K562 (cell line): ENCODE measurements at regions not wholly inside any gene's neighbourhood (a gene's known extent, or its start where the extent isn't known, plus 50 kb on each side); places are given as distances from the start of the nearest gene placed in this dataset.

Experiments
- ATAC-seq: fragments of 200-7000 bp; cut with Tn5 transposase; 3 replicates; pipeline ENCODE4 v1.9.1; 2020; ENCODE audit warnings: moderate library complexity
- BruUV-seq: library from RNA; stranded (reverse); fragments of 400-500 nt; replicated peaks from 2 replicates; lab custom pipeline; 2021; lab: Mats Ljungman, UMichigan
- CTCF ChIA-PET: fragments of 300-600 bp; formaldehyde crosslinking; extraction: SDS; loops from one replicate; lab custom pipeline; 2021; ENCODE audit warnings: low intra/inter-chr PET ratio; lab: Yijun Ruan, JAX
- POLR2A ChIA-PET: fragments of 300-600, 350-650 bp; sonication (Branson Sonifier 250); formaldehyde crosslinking; extraction: SDS; loops from one replicate; lab custom pipeline; 2021; ENCODE audit warnings: antibody characterized with exemption, inconsistent platforms; lab: Yijun Ruan, JAX
- DNase-seq, 4 experiments: peaks; one replicate each; pipeline versions ENCODE4 v3.0.0 to v3.0.0-alpha.2; 2011 to 2018; ENCODE audit warnings: low spot score in 3 of 4, mixed read lengths in 3 of 4; ENCODE audit errors: extremely low read depth in 1 of 4
- FAIRE-seq: peaks from 2 replicates; lab custom pipeline; 2011; peaks lifted over from hg19 to GRCh38; lab: Jason Lieb, UNC
- H2AFZ ChIP-seq: 2 replicates; pipeline ENCODE4 v1.6.0; 2011; ENCODE audit warnings: low read depth, low read length, control low read depth, inconsistent platforms
- H3K27ac ChIP-seq: fragments of 200-600 bp; 3 replicates; pipeline ENCODE4 v1.8.0; 2011; ENCODE audit warnings: low read depth, mild to moderate bottlenecking, control low read depth, inconsistent platforms, low read length, moderate library complexity, mixed read lengths; ENCODE audit errors: extremely low read depth
- H3K27me3 ChIP-seq, 2 experiments: fragments of 300-600 bp in 1 of 2; 2 replicates in 1 of 2; 3 replicates in 1 of 2; pipeline versions ENCODE4 v1.6.0 to v1.8.0; 2011; ENCODE audit warnings: inconsistent platforms in 2 of 2, low read length in 2 of 2, mild to moderate bottlenecking in 1 of 2, mixed read lengths in 1 of 2, moderate library complexity in 1 of 2; ENCODE audit not compliant: control insufficient read depth in 2 of 2, insufficient read depth in 2 of 2
- H3K36me3 ChIP-seq: fragments of 300-600 bp; 3 replicates; pipeline ENCODE4 v1.8.0; 2011; ENCODE audit warnings: mild to moderate bottlenecking, low read length, inconsistent platforms; ENCODE audit not compliant: control insufficient read depth, insufficient read depth
- H3K4me1 ChIP-seq, 2 experiments: fragments of 200-600 bp in 1 of 2; replicated peaks in 1 of 2; 2 replicates in 1 of 2; 3 replicates in 1 of 2; pipeline versions ENCODE4 v1.5.1 to v1.8.0; 2011; ENCODE audit warnings: inconsistent platforms in 2 of 2, low read length in 2 of 2, mild to moderate bottlenecking in 1 of 2, mixed read lengths in 1 of 2, moderate library complexity in 1 of 2; ENCODE audit not compliant: control insufficient read depth in 2 of 2, insufficient read depth in 2 of 2
- H3K4me2 ChIP-seq: 2 replicates; pipeline ENCODE4 v1.6.1; 2011; ENCODE audit warnings: low read length, control low read depth, inconsistent platforms, mixed read lengths; ENCODE audit not compliant: insufficient read depth
- H3K4me3 ChIP-seq: fragments of 200-600 bp; sonication (generic), shearing (Covaris generic); 2 replicates; pipeline ENCODE4 v1.5.1; 2016; ENCODE audit warnings: control low read depth, inconsistent platforms
- H3K79me2 ChIP-seq: fragments of 200-600 bp; 3 replicates; pipeline ENCODE4 v1.8.0; 2011; ENCODE audit warnings: low read length, inconsistent platforms; ENCODE audit not compliant: control insufficient read depth, insufficient read depth
- H3K9ac ChIP-seq, 2 experiments: 2 replicates each; pipeline versions ENCODE4 v1.6.0 to v1.6.1; 2011; ENCODE audit warnings: low read depth in 2 of 2, low read length in 2 of 2, control low read depth in 1 of 2, inconsistent platforms in 1 of 2, mild to moderate bottlenecking in 1 of 2, mixed read lengths in 1 of 2; ENCODE audit not compliant: insufficient read depth in 1 of 2
- H3K9me1 ChIP-seq: one replicate; pipeline ENCODE4 v1.6.0; 2011; ENCODE audit warnings: inconsistent platforms, mild to moderate bottlenecking, low read length, moderate library complexity; ENCODE audit not compliant: control insufficient read depth, insufficient read depth
- H3K9me3 ChIP-seq: replicated peaks from 2 replicates; pipeline ENCODE4 v1.5.1; 2011; ENCODE audit warnings: low read depth, low read length, inconsistent platforms; ENCODE audit not compliant: control insufficient read depth, insufficient read depth
- H4K20me1 ChIP-seq: replicated peaks from 2 replicates; pipeline ENCODE4 v1.6.1; 2011; ENCODE audit warnings: low read length, inconsistent platforms, mixed read lengths; ENCODE audit not compliant: control insufficient read depth, insufficient read depth
- ARHGAP35 ChIP-seq: fragments of 450-650 bp; IDR thresholded peaks from 2 replicates; pipeline ENCODE4 v1.6.1; 2018; ENCODE audit not compliant: partially characterized antibody
- CCNT2 ChIP-seq: IDR thresholded peaks from 2 replicates; pipeline ENCODE4 v1.6.1; 2011; ENCODE audit warnings: borderline replicate concordance, low read depth, mild to moderate bottlenecking, moderate library complexity, mixed read lengths, low read length; ENCODE audit not compliant: insufficient read length; ENCODE audit errors: extremely low read depth
- KLF1 ChIP-seq: fragments of 450-650 bp; IDR thresholded peaks from 2 replicates; pipeline ENCODE4 v1.6.1; 2016; ENCODE audit warnings: missing genetic modification characterization, missing compliant biosample characterization
- NR1H2 ChIP-seq: sonication (generic); formaldehyde crosslinking; IDR thresholded peaks from 2 replicates; pipeline ENCODE4 v1.4.0; 2020; ENCODE audit warnings: mild to moderate bottlenecking, missing genetic modification reagents
- PHF8 ChIP-seq: fragments of 200-600 bp; sonication (generic); IDR thresholded peaks from 2 replicates; pipeline ENCODE4 v1.6.1; 2012; ENCODE audit warnings: mixed run types, mild to moderate bottlenecking, inconsistent platforms, low read length, moderate library complexity, borderline replicate concordance
- SETDB1 ChIP-seq: IDR thresholded peaks from one replicate; pipeline ENCODE4 v1.6.1; 2012; ENCODE audit warnings: low read length, control low read depth, inconsistent platforms
- SMARCA4 ChIP-seq: fragments of 450-650 bp; IDR thresholded peaks from 2 replicates; pipeline ENCODE4 v1.6.1; 2016
- SRSF7 ChIP-seq: fragments of 200-400 bp; formaldehyde crosslinking; optimal IDR thresholded peaks from 2 replicates; pipeline ENCODE3; 2017; ENCODE audit warnings: mild to moderate bottlenecking, low read depth, low read length
- TFAM ChIP-seq: fragments of 250-450 bp; sonication (Bioruptor Pico); conservative IDR thresholded peaks from 2 replicates; pipeline ENCODE4 v1.5.0; 2021; ENCODE audit warnings: mild to moderate bottlenecking, moderate library complexity
- THRAP3 ChIP-seq: fragments of 450-650 bp; IDR thresholded peaks from 2 replicates; pipeline ENCODE4 v1.6.1; 2016; ENCODE audit warnings: mild to moderate bottlenecking, inconsistent platforms, borderline replicate concordance
- XRCC3 ChIP-seq: fragments of 450-650 bp; IDR thresholded peaks from 2 replicates; pipeline ENCODE4 v1.6.1; 2017; ENCODE audit warnings: mild to moderate bottlenecking, moderate library complexity
- ZNF175 ChIP-seq: fragments of 200-800 bp; sonication (Bioruptor generic); IDR thresholded peaks from 2 replicates; pipeline ENCODE4 v1.6.1; 2016; ENCODE audit warnings: low read depth, mild to moderate bottlenecking, missing genetic modification characterization, missing compliant biosample characterization
- whole genome bisulfite sequencing: fragments of 100-300 bp; shearing (Covaris generic); methylation state at CpG from one replicate; pipeline ENCODE4 v1.1.6; 2016; ENCODE audit warnings: low coverage, mixed read lengths; ENCODE audit not compliant: insufficient coverage; ENCODE audit errors: missing lambda C conversion rate; 5-methylcytosine and 5-hydroxymethylcytosine counted together
- in situ Hi-C: fragments of 300-500 bp; cut with MboI; formaldehyde crosslinking; loops from 4 replicates; pipeline ENCODE4 v1.15.0; 2018; ENCODE audit warnings: inconsistent platforms, mixed read lengths
- intact Hi-C: fragments of 100-400 bp; cut with micrococcal nuclease; formaldehyde crosslinking; loops from 2 replicates; pipeline ENCODE4 v1.14.2; 2022

DNA sequence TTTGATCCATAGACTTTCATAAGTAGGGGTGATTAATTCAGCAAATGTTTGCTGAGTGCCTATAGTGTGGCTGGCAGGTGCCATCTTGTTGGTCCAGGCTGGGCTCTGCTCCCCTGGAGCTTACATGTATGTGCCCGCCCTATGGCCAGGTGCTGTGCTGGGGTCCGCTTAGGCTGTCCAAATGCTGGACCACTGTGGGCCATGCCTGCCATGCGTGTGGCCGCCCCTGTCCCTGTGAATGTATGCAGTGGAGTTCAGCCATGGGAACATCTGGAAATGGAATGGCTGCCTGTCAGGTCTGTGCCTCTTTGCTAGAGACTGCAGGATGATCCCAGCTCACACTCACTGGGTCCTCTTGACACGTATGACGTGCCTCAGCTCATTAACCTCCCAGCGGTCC, 594.6 kb downstream of the TBC1D22A start:
- Histone ChIP-seq H3K9me1 (no peaks in the 10 kb centered on the region), H3K79me2 (no peaks in the 10 kb centered on the region), H3K27me3 (0 out of 5 replicates have a peak, but pooled peaks cover 0 to 5% of the 10 kb centered on the region in 2 experiments), H4K20me1 (no peaks in the 10 kb centered on the region), H3K4me3 (no peak overlapping the region), H3K27ac (no peak overlapping the region), H3K36me3 (no peaks in the 10 kb centered on the region), H2AFZ (no peak overlapping the region), H3K4me1 (no peaks in the 10 kb centered on the region), H3K9ac (no peak overlapping the region), H3K9me3 (no peaks in the 10 kb centered on the region), H3K4me2 (no peak overlapping the region)
- no peak for FAIRE-seq
- no TSS peak for BruUV-seq
- in situ Hi-C loops, result no loop called here
- CTCF ChIA-PET, result no interaction called here
- TF ChIP-seq SETDB1 (no peak), NR1H2 (CRISPR knock-in tag) (no peak), XRCC3 (no peak), TFAM (no peak), CCNT2 (no peak), KLF1 (tag) (no peak), ZNF175 (CRISPR knock-in tag) (no peak), PHF8 (no peak), ARHGAP35 (no peak), THRAP3 (no peak), SRSF7 (no peak), SMARCA4 (no peak)
- intact Hi-C loops, result no loop called here
- WGBS, result 0% methylated on average over 7 of the region's 7 CpGs
- no peak for ATAC-seq
- no peak for DNase-seq
- POLR2A ChIA-PET, result no interaction called here
